ENCODE measurements at regions not wholly inside any gene's neighbourhood (a gene's known extent, or its start where the extent isn't known, plus 50 kb on each side); places are given as distances from the start of the nearest gene placed in this dataset.

DNA sequence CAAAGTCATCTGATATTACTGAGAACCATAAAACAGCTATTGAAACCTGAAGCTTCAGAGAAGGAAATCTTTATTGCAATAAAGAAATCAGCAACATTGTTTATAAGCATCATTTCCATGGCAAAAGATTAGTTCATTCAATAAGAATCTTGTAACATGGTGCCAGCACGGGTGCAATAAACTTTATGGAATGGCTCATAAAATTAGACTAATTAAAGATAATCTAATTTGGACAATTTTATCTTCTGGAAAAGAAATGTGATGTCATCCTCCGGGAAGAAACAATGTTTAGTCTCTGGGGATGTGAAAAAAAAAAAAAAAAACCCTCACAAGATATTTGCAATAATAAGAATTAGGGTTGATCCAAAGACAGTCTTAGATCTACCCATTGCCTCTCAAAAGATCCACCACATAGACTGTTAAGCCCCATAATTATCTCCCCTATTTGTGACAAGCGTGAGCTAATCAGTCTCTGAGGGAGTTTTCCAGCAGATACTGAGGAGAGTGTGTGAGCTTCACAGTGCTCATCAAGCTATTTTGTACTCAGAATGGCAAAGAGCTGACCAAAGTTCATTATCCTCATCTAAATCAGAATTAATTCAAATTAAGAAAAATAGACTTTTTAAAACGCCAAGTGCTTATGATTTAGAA, 297.0 kb upstream of the EDNRB start:
- DNase-seq, result no peak

DNA sequence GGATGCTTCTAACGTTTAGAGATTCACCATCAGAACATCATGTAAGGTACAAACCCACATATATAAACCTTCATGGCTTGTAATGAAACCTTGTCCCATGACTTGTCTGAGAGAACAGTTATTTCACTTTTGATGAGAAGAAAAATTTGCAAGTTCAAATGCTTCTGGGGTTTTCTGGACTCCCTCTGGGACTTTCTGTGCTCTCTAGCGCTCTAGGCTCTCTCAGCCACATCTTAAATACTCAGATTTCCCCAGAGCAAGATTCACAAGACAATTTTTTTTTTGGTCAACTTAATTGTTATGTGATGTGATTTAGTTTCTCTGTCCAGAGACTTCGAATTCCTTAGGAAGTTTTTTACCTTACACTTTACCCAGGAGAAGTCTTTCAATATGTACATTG, 282.8 kb upstream of the EDNRB start:
- no peak for DNase-seq

GRCh38 chr13:78198821-78199220, 280.2 kb upstream of the EDNRB start:
- no peak for DNase-seq

DNA sequence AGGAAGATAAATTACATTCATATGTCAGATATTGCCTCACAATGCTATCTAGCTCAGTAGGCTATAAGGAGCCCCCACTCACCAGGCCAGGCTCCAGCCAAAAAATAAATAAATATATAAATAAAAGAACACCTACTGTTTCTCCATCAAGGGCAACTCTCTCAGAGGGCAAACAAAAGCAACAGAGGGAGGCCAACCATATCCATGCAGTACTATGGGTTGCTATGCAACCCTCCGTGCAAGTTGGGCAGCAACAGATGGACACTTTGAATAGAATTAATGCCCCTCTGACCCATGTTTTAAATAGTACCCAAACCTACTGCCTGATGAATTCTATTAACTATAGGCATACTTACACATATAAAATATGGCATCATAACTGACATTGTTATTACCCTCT, 279.8 kb upstream of the EDNRB start:
- no peak for DNase-seq

GRCh38 chr13:78197231-78197630, 278.6 kb upstream of the EDNRB start:
- DNase-seq, result no peak

GRCh38 chr13:78194904-78195639, 276.4 kb upstream of the EDNRB start:
- no peak for DNase-seq

DNA sequence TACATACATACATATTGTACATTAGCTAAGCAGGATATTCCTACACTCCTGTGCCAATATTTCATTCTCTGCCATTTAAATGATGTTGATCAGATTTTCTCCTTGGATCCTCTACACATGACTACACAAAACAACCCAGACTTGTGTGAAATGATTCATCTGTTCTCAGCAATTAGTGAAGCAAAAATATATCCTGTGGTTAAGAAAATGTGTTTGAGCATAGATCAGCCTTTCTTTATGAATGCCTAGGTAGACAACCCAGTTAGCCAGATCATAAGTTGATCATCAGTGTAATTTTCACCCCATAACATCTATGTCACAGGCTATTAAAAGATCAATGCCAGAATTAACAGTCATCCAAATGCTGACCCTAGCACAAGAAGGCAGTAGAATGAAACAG, 275.2 kb upstream of the EDNRB start:
- DNase-seq, result no peak

- no peak for DNase-seq
Measured at GRCh38 chr13:78192716-78193115, 274.1 kb upstream of the EDNRB start.

DNA sequence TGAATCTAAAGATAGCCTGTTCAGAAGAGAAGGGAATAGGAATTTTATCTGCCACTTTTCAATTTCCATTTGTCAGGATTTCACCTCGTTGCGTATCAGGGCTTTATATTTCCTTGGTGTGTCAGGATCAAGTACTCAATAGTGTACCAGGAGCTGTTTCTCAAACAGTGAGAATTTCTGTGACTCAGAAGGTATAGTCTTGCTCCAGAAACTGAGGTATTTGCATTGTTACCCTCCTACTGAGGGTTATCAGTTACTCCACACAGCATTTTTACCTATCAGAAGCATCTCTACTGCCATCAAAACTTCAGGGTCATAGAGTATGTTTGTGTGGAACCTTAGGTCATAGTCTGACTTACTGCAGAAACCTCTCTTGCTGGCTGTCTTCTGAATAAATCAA, 271.7 kb upstream of the EDNRB start:
- DNase-seq, result no peak

DNA sequence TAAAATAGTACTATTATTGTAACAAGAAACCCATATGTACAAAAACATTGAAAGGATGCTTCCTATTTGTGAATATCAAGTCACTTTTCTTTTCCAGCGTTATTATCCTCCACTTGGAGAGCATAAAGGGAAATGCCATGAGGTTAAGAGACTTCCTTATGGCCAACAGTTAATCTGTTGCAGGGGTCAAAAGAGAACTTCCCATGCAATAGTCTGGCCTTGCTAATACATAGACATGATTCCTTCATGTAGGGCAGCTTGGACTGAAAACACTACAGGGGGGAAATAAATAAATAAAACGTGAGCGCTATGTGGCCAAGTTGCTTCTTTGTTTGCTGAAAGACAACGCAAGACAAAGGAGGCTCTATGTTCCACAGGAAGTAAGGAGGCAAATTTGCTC, 269.1 kb upstream of the EDNRB start:
- DNase-seq, result no peak

- no peak for DNase-seq
Measured at GRCh38 chr13:78185700-78186099, 267.1 kb upstream of the EDNRB start.

- no peak for DNase-seq
Measured at GRCh38 chr13:78183732-78184131, 265.1 kb upstream of the EDNRB start.

GRCh38 chr13:78182813-78183212, 264.2 kb upstream of the EDNRB start:
- DNase-seq, result no peak

GRCh38 chr13:78177306-78177705, 258.7 kb upstream of the EDNRB start:
- DNase-seq, result no peak

DNA sequence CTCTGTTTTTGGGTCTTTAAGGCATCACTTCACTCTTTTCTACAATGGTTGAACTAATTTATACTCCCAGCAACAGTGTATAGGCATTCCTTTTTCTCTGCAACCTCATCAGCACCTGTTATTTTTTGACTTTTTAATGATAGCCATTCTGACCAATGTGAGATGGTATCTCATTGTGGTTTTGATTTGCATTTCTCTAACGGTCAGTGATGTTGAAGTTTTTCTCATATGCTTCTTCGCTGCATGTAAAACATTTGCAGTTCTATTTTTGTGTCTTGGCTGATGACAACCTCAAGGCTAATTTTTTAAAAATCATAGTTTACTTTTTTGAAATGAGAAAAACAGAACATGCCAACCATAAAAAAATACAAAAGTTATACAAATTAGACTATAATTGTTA, 258.2 kb upstream of the EDNRB start:
- DNase-seq, result no peak

DNA sequence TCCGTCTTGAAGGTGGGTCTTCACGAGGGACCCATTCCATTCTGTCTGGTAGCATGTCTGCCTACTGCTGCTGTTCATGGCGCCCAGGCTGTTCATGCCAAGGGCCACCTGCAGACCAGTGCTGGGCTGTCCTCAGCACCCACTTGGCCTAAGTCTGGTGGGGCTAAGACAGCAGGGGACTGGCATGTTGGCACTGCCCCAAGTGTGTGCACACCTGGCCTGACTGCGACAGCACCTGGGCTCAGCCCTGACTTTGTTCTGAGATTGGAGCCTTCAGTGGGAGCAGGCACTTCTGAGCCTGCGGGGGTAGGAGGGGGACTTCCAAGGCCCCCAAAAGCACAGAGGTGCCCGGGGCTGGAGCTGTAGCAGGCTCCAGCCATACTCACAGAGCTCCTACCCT, 250.8 kb upstream of the EDNRB start:
- no peak for DNase-seq

GRCh38 chr13:78168981-78169380, 250.3 kb upstream of the EDNRB start:
- DNase-seq, result no peak

DNA sequence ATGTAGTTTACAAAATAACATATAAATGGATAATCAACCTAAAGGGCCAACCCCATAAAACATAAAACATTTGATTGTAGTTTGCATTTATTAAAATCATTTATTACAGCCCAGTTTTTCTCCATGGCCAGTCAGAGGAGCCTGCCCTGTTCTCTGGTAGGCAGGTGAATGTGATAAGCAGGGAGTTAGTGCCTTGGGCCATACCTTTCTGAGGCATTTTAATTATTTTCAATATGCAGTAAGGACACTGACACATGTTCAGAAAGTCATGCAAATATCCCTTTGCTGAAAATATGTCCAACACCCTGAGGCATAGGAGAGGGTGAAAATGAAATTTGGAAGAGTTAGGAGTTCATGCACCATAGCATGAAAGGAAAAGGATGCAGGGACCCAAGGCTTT, 242.6 kb upstream of the EDNRB start:
- DNase-seq, result no peak

- DNase-seq, result no peak
Measured at GRCh38 chr13:78160793-78161192, 242.2 kb upstream of the EDNRB start.

- DNase-seq, result no peak
Measured at GRCh38 chr13:78152415-78152814, 233.8 kb upstream of the EDNRB start.

GRCh38 chr13:78147905-78148304, 229.3 kb upstream of the EDNRB start:
- no peak for DNase-seq

- DNase-seq, result no peak
Measured at GRCh38 chr13:78145276-78145675, 226.6 kb upstream of the EDNRB start.

DNA sequence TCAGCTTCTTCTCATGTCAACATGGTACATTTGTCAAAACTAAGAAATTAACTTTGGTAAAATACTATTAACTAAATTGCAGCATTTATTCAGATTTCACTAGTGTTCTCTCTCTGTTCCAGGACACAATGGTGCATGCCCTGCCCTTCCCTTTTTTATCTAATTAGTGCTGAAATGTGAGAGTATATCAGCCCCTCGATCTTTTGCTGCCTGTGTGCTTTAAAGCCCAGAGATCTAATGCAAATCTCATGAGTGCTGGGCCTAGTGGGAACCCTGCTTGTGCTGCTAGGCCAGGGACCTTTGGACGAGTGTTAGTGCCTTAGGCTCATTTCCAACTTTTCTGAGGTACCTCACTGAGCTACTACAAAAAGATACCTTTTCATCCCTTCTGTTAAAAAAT, 221.1 kb upstream of the EDNRB start:
- no peak for DNase-seq

GRCh38 chr13:78138756-78139155, 220.1 kb upstream of the EDNRB start:
- no peak for DNase-seq

Measured in right hindlimb (tissue), 1 donor.